Right lobe of liver (tissue), 6 donors: ENCODE measurements at regions not wholly inside any gene's neighbourhood (a gene's known extent, or its start where the extent isn't known, plus 50 kb on each side); places are given as distances from the start of the nearest gene placed in this dataset.

ENCODE experiments used
- ATAC-seq, 4 donors: fragments of 200-7000 bp; cut with Tn5 transposase; one replicate each; pipeline ENCODE4 v1.9.1; 2020; ENCODE audit warnings: mild to moderate bottlenecking in 4 of 4, moderate library complexity in 4 of 4
- DNase-seq, 3 donors: peaks; one replicate each; pipeline ENCODE4 v3.0.0-alpha.2; 2020
- H3K27ac ChIP-seq, 3 donors: fragments of 200-600 bp; one replicate each; pipeline ENCODE4 v1.8.0; 2022
- H3K27me3 ChIP-seq, 2 donors: fragments of 200-600 bp; one replicate each; pipeline ENCODE4 v1.8.0; 2022
- H3K36me3 ChIP-seq, 4 donors: fragments of 200-600 bp; sonication (generic) in 1 of 4; one replicate each; pipeline versions ENCODE4 v1.5.1 to v1.8.0; 2017 to 2022; ENCODE audit warnings: control low read depth in 1 of 4
- H3K4me1 ChIP-seq, 4 donors: fragments of 200-600 bp; sonication (generic) in 1 of 4; one replicate each; pipeline versions ENCODE4 v1.5.1 to v1.8.0; 2017 to 2022; ENCODE audit warnings: control low read depth in 1 of 4
- H3K4me3 ChIP-seq, 3 donors: fragments of 200-600 bp; one replicate each; pipeline ENCODE4 v1.8.0; 2022
- H3K9me3 ChIP-seq, 4 donors: fragments of 200-600 bp; sonication (generic) in 1 of 4; one replicate each; pipeline versions ENCODE4 v1.5.1 to v1.8.0; 2017 to 2022; ENCODE audit warnings: control low read depth in 1 of 4
- POLR2A ChIP-seq: fragments of 450-650 bp; IDR thresholded peaks from one replicate; pipeline ENCODE4 v1.6.1; 2017; ENCODE audit warnings: antibody characterized with exemption, mild to moderate bottlenecking
- WGBS: methylation state at CpG from one replicate; pipeline ENCODE4 v1.1.6; 2018; ENCODE audit warnings: low coverage, low lambda C conversion rate; ENCODE audit not compliant: insufficient coverage; ENCODE audit errors: missing lambda C conversion rate; 5-methylcytosine and 5-hydroxymethylcytosine counted together
- intact Hi-C, 2 donors: fragments of 100-400 bp; cut with DNase I; formaldehyde crosslinking; loops; one replicate each; pipeline versions ENCODE4 v1.11.2 to v1.14.1; 2022
- TF ChIP-seq, protein P1 (sequence below), 4 donors: fragments of 200-600 bp in 3 of 4; fragments of 450-650 bp in 1 of 4; IDR thresholded peaks; one replicate each; pipeline versions ENCODE4 v1.5.1 to v1.8.0; 2016 to 2022; ENCODE audit warnings: antibody characterized with exemption in 4 of 4, mild to moderate bottlenecking in 2 of 4
- donor health status: DM: no; HTN: yes; CAD: no.
- donor health status: DM: no; HTN: no; CAD: no.
- donor health status: DM: no; HTN: no; CAD: no.
- donor health status: DM: no; HTN: yes; CAD: no.
- donor health status: DM: no; HTN: yes; CAD: no.

DNA sequence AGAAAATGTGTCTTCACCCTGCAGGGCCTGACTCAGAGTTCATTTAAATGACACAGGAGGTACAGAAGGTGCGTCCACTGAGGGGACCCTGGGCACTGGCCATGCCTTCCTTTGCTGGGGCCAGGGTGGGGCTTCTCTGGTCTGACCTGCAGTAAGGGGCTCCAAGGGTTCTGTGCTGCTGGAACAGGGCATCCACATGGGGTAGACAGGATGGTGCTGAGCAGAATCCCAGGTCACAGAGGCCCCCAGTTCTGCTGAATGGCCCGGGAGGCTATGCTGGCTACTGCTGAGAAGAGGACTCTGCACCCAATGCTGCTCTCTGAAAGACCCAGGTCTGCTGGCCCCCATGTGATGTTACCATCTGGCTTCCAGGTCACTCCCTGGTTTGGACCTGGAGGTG, 150.4 kb upstream of the GGTLC1 start:
- H3K4me3 ChIP-seq = no peak overlapping the region
- TF ChIP-seq, protein P1, sequence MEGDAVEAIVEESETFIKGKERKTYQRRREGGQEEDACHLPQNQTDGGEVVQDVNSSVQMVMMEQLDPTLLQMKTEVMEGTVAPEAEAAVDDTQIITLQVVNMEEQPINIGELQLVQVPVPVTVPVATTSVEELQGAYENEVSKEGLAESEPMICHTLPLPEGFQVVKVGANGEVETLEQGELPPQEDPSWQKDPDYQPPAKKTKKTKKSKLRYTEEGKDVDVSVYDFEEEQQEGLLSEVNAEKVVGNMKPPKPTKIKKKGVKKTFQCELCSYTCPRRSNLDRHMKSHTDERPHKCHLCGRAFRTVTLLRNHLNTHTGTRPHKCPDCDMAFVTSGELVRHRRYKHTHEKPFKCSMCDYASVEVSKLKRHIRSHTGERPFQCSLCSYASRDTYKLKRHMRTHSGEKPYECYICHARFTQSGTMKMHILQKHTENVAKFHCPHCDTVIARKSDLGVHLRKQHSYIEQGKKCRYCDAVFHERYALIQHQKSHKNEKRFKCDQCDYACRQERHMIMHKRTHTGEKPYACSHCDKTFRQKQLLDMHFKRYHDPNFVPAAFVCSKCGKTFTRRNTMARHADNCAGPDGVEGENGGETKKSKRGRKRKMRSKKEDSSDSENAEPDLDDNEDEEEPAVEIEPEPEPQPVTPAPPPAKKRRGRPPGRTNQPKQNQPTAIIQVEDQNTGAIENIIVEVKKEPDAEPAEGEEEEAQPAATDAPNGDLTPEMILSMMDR (IDR thresholded peaks at IDR 0.05) = no peak
- no peak for TF ChIP-seq POLR2A
- ATAC-seq (no peak), DNase-seq (no peak)
- intact Hi-C loops = no loop called here
- H3K27ac ChIP-seq = no peak overlapping the region
- H3K36me3 ChIP-seq = no peaks in the 10 kb centered on the region
- no peaks in the 10 kb centered on the region for H3K9me3 ChIP-seq
- no CpG with 5 or more reads among the region's 2 CpGs for WGBS
- H3K27me3 ChIP-seq = no peaks in the 10 kb centered on the region
- no peaks in the 10 kb centered on the region for H3K4me1 ChIP-seq

DNA sequence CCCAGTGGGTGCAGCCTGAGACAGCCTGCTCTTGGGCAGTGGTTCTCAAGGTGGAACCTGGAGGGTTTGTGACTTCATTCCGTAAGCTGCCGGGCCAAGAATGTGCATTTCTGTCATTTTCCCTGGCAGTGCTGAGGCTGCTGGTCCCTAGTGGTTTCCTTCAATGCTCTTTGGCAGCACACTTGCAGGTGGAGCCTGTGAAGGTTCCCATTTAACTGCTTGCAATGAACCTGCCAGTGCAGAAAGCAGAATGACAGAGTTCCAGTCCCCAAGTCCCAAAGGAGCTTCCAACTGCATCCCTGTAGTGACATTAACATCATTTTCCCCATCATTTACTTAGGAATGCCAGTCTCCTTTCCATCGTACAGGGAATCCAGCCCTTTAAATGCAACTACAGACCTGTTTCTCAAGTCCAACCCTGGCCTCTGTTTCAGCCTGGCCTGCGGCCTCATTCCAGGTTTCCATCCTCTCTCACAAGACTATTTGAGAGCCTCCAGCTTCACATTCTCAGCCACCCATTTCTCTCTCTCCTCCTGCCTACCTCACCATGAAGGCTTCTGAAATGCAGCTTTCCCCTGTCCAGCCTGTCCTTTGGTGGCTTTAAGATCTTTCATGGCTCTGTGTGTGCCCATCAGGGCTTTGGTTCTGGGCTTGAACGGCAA, 149.7 kb upstream of the GGTLC1 start:
- no peak overlapping the region for H3K27ac ChIP-seq
- DNase-seq (no peak), ATAC-seq (no peak)
- TF ChIP-seq POLR2A = no peak
- TF ChIP-seq, protein P1 (IDR thresholded peaks at IDR 0.05) = no peak
- 23% methylated on average over 2 of the region's 5 CpGs for WGBS
- no peaks in the 10 kb centered on the region for H3K36me3 ChIP-seq
- no peaks in the 10 kb centered on the region for H3K9me3 ChIP-seq
- H3K4me1 ChIP-seq = no peaks in the 10 kb centered on the region
- intact Hi-C loops = no loop called here
- H3K27me3 ChIP-seq = no peaks in the 10 kb centered on the region
- no peak overlapping the region for H3K4me3 ChIP-seq

DNA sequence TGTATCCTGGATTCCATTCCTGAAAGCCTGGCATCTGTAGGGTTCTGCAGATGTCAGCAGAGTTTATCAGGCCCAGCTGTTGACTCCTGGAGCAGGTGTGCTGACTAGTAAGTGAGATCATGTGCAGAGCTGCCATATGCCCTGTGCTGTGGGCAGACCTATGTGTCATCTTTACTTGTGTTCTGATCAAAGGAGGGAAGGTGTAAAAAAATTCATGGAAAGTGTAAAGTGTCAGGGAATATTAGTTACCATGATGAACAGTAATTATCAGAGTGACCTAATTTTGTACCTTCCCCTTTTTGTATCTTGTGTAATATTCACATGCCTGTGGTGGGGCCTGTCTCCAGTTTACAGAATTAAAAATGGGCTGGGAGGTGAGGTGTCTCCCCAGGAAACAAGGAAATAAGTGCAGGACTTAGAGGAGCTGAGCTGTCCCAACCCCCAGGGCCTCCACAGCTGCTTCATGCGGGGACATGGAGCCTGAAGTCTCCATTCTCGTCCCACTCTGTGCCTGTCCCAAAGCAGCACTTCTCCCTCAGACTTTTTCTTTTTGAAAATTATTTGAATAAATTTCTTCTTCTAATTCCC, 148.2 kb upstream of the GGTLC1 start:
- H3K4me3 ChIP-seq = no peak overlapping the region
- no peaks in the 10 kb centered on the region for H3K4me1 ChIP-seq
- DNase-seq (no peak), ATAC-seq (no peak)
- no peak overlapping the region for H3K27ac ChIP-seq
- TF ChIP-seq, protein P1 (IDR thresholded peaks at IDR 0.05) = no peak
- TF ChIP-seq POLR2A = no peak
- H3K36me3 ChIP-seq = no peaks in the 10 kb centered on the region
- intact Hi-C loops = no loop called here
- no peaks in the 10 kb centered on the region for H3K27me3 ChIP-seq
- H3K9me3 ChIP-seq = no peaks in the 10 kb centered on the region
- 82% methylated on average over 2 of the region's 2 CpGs for WGBS

DNA sequence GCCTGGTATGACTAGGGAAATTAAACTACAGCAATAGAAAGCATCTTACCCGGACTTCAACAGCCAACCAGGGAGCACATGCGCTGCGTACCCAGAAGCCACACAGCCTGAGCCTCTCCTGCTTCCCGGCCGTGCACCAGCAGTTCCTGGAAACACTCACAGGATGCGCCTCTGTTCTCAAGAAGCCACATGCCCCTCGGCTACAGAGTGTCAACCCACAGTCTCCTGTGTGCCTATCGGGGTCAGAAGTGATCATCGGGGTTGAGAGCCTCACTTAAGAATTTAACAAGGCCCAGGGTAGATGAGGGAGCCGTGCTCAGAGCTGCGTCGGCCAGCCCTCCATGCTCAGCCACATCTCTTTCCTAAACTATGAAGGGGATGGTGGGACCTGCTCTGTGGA, 147.2 kb upstream of the GGTLC1 start:
- DNase-seq (no peak), ATAC-seq (no peak)
- H3K9me3 ChIP-seq = no peaks in the 10 kb centered on the region
- no peak overlapping the region for H3K27ac ChIP-seq
- TF ChIP-seq POLR2A = no peak
- TF ChIP-seq, protein P1 (IDR thresholded peaks at IDR 0.05) = no peak
- intact Hi-C loops = no loop called here
- H3K36me3 ChIP-seq = no peaks in the 10 kb centered on the region
- WGBS = 83% methylated on average over 1 of the region's 12 CpGs
- no peaks in the 10 kb centered on the region for H3K4me1 ChIP-seq
- H3K27me3 ChIP-seq = no peaks in the 10 kb centered on the region
- no peak overlapping the region for H3K4me3 ChIP-seq
